ENCODE measurements at regions not wholly inside any gene's neighbourhood (a gene's known extent, or its start where the extent isn't known, plus 50 kb on each side); places are given as distances from the start of the nearest gene placed in this dataset.

DNA sequence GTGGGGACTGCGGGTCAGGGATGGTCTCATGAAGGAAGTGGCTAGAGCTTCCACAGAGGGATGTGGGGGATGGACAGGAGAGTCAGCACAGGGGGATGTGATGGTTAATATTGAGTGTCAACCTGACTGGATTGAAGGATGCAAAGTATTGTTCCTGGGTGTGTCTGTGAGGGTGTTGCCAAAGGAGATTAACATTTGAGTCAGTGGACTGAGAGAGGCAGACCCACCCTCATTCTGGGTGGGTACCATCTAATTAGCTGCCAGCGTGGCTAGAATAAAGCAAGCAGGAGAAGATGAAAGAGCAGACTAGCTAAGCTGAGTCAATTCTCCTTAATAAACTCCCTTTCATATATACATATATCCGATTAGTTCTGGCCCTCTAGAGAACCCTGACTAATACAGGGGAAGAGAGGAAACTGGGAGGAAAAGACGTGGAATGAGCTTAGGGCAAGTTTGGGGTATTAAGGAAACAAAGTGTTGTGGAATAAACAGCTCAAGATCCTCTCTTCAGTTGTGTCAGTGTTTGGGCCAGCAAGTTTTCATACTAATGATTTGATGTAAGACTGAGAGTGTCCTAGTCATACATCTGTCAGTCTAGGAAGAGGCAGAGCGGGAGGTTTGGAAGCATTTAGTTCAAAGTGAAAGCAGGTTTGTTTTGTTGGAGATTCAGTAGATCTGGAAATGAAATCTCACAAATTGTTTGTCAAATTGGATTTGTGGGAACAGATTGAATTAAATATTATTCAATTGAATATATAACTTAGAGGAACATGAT is 135.2 kb upstream of the NT5C1B start:
- no peak for DNase-seq
- TF ChIP-seq, protein P1, sequence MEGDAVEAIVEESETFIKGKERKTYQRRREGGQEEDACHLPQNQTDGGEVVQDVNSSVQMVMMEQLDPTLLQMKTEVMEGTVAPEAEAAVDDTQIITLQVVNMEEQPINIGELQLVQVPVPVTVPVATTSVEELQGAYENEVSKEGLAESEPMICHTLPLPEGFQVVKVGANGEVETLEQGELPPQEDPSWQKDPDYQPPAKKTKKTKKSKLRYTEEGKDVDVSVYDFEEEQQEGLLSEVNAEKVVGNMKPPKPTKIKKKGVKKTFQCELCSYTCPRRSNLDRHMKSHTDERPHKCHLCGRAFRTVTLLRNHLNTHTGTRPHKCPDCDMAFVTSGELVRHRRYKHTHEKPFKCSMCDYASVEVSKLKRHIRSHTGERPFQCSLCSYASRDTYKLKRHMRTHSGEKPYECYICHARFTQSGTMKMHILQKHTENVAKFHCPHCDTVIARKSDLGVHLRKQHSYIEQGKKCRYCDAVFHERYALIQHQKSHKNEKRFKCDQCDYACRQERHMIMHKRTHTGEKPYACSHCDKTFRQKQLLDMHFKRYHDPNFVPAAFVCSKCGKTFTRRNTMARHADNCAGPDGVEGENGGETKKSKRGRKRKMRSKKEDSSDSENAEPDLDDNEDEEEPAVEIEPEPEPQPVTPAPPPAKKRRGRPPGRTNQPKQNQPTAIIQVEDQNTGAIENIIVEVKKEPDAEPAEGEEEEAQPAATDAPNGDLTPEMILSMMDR (IDR thresholded peaks at IDR 0.05), result no peak
- H3K9me3 Mint-ChIP-seq, result no peaks in the 10 kb centered on the region
- no peaks in the 10 kb centered on the region; the same call in 1 of the 2 replicates for H3K27me3 Mint-ChIP-seq (ENCODE audit: insufficient read depth)
- no peak overlapping the region for H3K27ac Mint-ChIP-seq
- no peaks in the 10 kb centered on the region for H3K36me3 Mint-ChIP-seq (ENCODE audit: low read depth)
- H3K4me1 Mint-ChIP-seq (ENCODE audit: low read depth), result peaks cover 29% of the 10 kb centered on the region
- no peak overlapping the region for H3K4me3 Mint-ChIP-seq

- Mint-ChIP-seq H3K36me3 (ENCODE audit: low read depth) (no peaks in the 10 kb centered on the region), H3K4me3 (no peak overlapping the region), H3K27ac (no peak overlapping the region), H3K4me1 (ENCODE audit: low read depth) (peaks cover 31% of the 10 kb centered on the region), H3K9me3 (no peaks in the 10 kb centered on the region), H3K27me3 (ENCODE audit: insufficient read depth) (no peaks in the 10 kb centered on the region; the same call in 1 of the 2 replicates)
- TF ChIP-seq, protein P1 (IDR thresholded peaks at IDR 0.05), result no peak
- no peak for DNase-seq
Measured at GRCh38 chr2:18723219-18723618, 133.8 kb upstream of the NT5C1B start.

DNA sequence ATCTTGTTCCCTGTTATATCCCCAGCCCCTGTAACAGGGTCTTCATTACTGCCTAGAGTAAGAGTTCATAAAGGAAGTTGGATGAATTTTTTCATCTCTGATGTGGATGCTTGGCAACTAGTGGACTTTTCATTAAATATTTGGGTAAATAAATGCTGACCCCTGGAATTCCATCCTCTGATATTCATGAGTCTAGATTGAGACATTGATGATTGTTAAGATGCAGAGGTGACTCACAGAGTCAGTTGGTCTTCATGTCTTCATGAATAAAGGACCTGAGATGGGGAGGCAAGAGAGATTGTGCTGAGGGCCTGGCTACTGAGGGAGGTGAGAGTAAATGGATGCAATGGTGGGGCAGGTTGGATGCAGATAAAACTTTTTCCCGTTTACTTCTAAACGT is 132.7 kb upstream of the NT5C1B start:
- peak overlapping the region; percentile 42; the same call in 1 of the 2 replicates for H3K27ac Mint-ChIP-seq
- no peaks in the 10 kb centered on the region for H3K36me3 Mint-ChIP-seq (ENCODE audit: low read depth)
- no peak overlapping the region for H3K4me3 Mint-ChIP-seq
- no peaks in the 10 kb centered on the region for H3K9me3 Mint-ChIP-seq
- TF ChIP-seq, protein P1 (IDR thresholded peaks at IDR 0.05), result no peak
- peaks cover 31% of the 10 kb centered on the region for H3K4me1 Mint-ChIP-seq (ENCODE audit: low read depth)
- no peaks in the 10 kb centered on the region; the same call in 1 of the 2 replicates for H3K27me3 Mint-ChIP-seq (ENCODE audit: insufficient read depth)
- peak; percentile 2 for DNase-seq

DNA sequence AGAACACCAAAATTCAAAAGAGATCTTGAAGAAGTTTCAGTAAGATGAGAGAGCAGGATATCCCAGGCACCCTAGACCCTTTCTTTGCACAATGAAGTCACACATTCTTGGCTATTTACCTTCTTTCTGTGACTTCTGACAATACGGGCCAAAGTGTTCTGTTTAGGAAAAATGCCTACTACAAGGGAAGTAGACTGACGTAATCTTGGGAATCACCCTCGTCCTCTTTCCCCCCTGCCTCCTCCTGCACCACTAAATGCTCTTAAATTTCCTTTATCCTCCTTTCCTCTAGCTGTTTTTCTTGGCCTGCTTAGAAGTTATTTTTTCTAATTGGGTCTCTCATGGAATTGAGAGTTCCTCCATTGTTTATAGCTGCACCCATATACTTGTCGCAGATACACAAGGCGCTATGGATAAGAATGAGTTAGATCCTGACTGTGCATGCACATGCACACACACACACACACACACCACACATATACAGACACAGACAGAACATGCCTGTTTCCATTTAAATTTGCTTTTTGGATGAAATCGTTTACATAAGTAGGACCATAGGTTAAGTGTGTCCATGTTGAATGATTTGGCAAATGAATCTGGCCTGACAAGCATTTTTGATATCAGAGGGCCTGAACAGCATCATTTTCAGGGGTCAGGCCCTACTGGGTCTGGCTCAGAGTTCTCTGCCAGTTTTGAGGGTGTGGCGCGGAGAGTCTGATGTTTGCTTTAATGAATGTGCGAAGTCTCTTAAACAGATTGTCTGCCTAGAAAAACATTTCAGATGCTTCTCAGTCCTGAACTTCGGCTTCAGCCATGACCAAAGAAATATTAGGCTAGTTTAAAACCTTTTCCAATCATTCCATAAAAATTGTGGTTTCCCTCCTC is 131.9 kb upstream of the NT5C1B start:
- Mint-ChIP-seq H3K9me3 (no peaks in the 10 kb centered on the region), H3K4me3 (no peak overlapping the region), H3K27ac (peak overlapping the region; percentile 42; the same call in 1 of the 2 replicates), H3K4me1 (ENCODE audit: low read depth) (peaks cover 31% of the 10 kb centered on the region), H3K27me3 (ENCODE audit: insufficient read depth) (no peaks in the 10 kb centered on the region; the same call in 1 of the 2 replicates), H3K36me3 (ENCODE audit: low read depth) (no peaks in the 10 kb centered on the region)
- no peak for DNase-seq
- TF ChIP-seq, protein P1 (IDR thresholded peaks at IDR 0.05), result no peak

DNA sequence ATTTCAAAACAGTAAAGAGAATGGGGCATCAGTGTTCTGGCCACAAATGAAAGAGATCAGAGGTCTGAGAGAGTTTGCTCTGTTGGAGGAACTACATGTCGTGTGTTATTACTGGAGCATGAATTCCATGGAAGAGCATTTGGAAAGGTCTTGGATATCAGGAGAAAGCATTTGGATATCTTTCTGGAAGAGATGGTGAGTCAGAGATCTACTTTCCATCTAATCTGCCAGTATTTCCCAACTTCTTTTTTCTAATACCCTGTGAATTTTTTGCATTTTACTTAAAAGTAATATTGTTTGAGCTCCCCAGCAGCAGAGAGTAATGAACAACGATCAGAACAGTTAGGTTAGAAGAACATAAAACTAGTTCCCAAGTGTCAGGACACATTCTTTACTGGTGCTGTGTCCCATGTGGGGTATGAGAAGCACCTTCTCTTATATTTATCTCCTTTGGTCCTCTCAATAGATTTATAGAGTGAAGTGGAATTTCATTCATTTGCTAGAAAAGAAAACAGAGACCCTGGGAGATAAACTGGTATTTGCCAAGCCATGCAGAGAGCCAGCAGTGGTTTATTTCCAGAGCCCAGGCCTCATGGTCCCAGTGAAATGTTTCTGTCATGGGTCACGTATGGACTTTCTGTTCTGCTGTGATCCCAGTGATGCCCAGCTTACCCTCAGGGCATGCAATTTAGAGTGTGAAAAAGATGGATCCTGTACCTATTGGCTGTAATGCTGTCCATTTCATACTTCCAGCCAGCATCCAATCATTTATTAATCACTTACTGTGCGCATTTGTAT is 130.8 kb upstream of the NT5C1B start:
- Mint-ChIP-seq H3K4me1 (ENCODE audit: low read depth) (peaks cover 31% of the 10 kb centered on the region), H3K4me3 (0 out of 2 replicates have a peak overlapping the region, but pooled peaks have one; percentile 14), H3K27ac (peak overlapping the region; percentile 51), H3K36me3 (ENCODE audit: low read depth) (no peaks in the 10 kb centered on the region), H3K9me3 (no peaks in the 10 kb centered on the region), H3K27me3 (ENCODE audit: insufficient read depth) (no peaks in the 10 kb centered on the region; the same call in 1 of the 2 replicates)
- peak; percentile 77 for DNase-seq
- TF ChIP-seq, protein P1 (IDR thresholded peaks at IDR 0.05), result no peak

Measured in HFFc6 (cell line).